ENCODE measurements at regions not wholly inside any gene's neighbourhood (a gene's known extent, or its start where the extent isn't known, plus 50 kb on each side); places are given as distances from the start of the nearest gene placed in this dataset.

DNA sequence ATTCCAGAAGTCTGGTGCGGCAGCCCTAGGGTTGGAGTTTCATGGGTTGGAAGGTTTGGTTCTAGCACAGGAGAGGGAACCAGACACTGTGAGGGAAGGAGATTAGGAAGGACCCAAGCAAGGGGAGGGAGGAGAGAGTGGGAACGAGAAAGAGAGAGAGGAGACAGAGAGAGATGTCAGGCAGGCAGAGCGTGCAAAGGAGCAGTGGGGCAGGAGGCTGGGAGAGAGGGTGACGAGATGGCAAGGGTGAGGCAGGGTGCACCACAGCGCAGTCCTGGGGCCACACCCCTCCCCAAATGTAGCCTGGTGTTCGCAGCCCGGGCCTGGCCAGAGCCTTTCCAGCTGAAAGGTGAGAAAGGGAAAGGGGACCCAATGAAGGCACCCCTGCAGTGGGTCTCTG lies 162.9 kb upstream of the TLE3 start:
- no peak overlapping the region for H3K27ac ChIP-seq
- H3K27me3 ChIP-seq = no peaks in the 10 kb centered on the region
- H3K4me3 ChIP-seq = no peak overlapping the region
- intact Hi-C loops (cut with DNase I; ENCODE audit: low total_unique reads) = loop anchor here (10.0 kb wide), 1 partner anchor 64 kb away; no protein-coding TSS in a partner anchor
- no peak for TF ChIP-seq POLR2A (IDR thresholded peaks at IDR 0.05)
- TF ChIP-seq, protein P1, sequence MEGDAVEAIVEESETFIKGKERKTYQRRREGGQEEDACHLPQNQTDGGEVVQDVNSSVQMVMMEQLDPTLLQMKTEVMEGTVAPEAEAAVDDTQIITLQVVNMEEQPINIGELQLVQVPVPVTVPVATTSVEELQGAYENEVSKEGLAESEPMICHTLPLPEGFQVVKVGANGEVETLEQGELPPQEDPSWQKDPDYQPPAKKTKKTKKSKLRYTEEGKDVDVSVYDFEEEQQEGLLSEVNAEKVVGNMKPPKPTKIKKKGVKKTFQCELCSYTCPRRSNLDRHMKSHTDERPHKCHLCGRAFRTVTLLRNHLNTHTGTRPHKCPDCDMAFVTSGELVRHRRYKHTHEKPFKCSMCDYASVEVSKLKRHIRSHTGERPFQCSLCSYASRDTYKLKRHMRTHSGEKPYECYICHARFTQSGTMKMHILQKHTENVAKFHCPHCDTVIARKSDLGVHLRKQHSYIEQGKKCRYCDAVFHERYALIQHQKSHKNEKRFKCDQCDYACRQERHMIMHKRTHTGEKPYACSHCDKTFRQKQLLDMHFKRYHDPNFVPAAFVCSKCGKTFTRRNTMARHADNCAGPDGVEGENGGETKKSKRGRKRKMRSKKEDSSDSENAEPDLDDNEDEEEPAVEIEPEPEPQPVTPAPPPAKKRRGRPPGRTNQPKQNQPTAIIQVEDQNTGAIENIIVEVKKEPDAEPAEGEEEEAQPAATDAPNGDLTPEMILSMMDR (IDR thresholded peaks at IDR 0.05) = no peak
- no peaks in the 10 kb centered on the region for H3K9me3 ChIP-seq
- peaks cover 15% of the 10 kb centered on the region for H3K4me1 ChIP-seq
- H3K36me3 ChIP-seq (ENCODE audit: low read depth, missing control alignments) = no peaks in the 10 kb centered on the region
- DNase-seq = no peak
- 95% methylated on average over 7 of the region's 7 CpGs for WGBS, 2 donors

GRCh38 chr15:70259640-70260508 lies 162.2 kb upstream of the TLE3 start:
- intact Hi-C loops (cut with DNase I; ENCODE audit: low total_unique reads) = loop anchor here (10.0 kb wide), 1 partner anchor 65 kb away; no protein-coding TSS in a partner anchor
- WGBS, 2 donors = 76 to 80% methylated on average over 7 to 9 of the region's 9 CpGs

GRCh38 chr15:70259028-70259424 lies 161.3 kb upstream of the TLE3 start:
- peaks cover 14% of the 10 kb centered on the region for H3K4me1 ChIP-seq
- WGBS, 2 donors = 56 to 57% methylated on average over 11 of the region's 11 CpGs
- DNase-seq = peak; percentile 82
- H3K27ac ChIP-seq = no peak overlapping the region
- no peaks in the 10 kb centered on the region for H3K36me3 ChIP-seq (ENCODE audit: low read depth, missing control alignments)
- no peak for TF ChIP-seq POLR2A (IDR thresholded peaks at IDR 0.05)
- TF ChIP-seq, protein P1 (IDR thresholded peaks at IDR 0.05) = no peak
- H3K4me3 ChIP-seq = no peak overlapping the region
- intact Hi-C loops (cut with DNase I; ENCODE audit: low total_unique reads) = no loop called here
- H3K27me3 ChIP-seq = no peaks in the 10 kb centered on the region
- H3K9me3 ChIP-seq = no peaks in the 10 kb centered on the region

More at GRCh38 chr15:70259640-70260508, 162.2 kb upstream of the TLE3 start:
- Histone ChIP-seq H3K4me1 (peaks cover 15% of the 10 kb centered on the region), H3K27me3 (no peaks in the 10 kb centered on the region), H3K36me3 (ENCODE audit: low read depth, missing control alignments) (no peaks in the 10 kb centered on the region), H3K9me3 (no peaks in the 10 kb centered on the region), H3K27ac (no peak overlapping the region), H3K4me3 (no peak overlapping the region)
- TF ChIP-seq, protein P1 (IDR thresholded peaks at IDR 0.05) = no peak
- no peak for TF ChIP-seq POLR2A (IDR thresholded peaks at IDR 0.05)
- DNase-seq = no peak

DNA sequence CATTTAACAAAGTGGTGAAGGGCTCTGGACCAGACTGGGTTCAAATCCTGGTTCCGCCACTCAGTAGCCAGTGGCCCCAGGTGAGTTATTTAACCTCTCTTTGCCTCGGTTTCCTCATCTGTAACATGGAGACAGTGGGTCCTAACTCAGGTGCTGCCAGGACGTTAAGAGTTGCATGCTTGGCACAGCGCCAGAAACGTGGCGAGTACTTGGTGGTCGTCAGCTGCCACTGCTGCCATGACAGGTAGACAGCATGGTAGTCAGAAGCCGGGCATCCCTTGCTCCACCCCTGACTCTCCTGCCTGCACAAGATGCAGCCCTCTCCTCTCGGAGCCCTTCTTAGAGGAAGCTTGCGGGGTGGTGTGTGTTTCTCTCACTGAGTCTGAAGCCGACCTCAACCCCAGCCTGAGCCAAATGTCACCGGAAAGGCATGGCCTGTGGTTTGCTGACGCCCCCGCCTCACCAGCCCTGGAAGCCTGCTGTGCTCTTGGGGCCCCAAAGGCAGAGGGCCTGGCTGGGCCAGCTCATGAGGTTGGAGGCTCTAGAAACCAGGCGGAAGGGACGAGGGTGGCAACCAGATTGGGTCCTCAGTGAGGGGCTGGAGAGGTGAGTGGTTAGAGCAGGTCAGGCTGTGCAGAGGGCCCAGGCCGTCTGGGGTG lies 160.8 kb upstream of the TLE3 start:
- Histone ChIP-seq H3K4me3 (no peak overlapping the region), H3K4me1 (peaks cover 9% of the 10 kb centered on the region), H3K27ac (no peak overlapping the region), H3K27me3 (no peaks in the 10 kb centered on the region), H3K36me3 (ENCODE audit: low read depth, missing control alignments) (no peaks in the 10 kb centered on the region), H3K9me3 (no peaks in the 10 kb centered on the region)
- 57 to 59% methylated on average over 2 to 17 of the region's 17 CpGs for WGBS, 2 donors
- TF ChIP-seq POLR2A (IDR thresholded peaks at IDR 0.05) = no peak
- TF ChIP-seq, protein P1 (IDR thresholded peaks at IDR 0.05) = no peak
- DNase-seq = no peak
- intact Hi-C loops (cut with DNase I; ENCODE audit: low total_unique reads) = no loop called here
